ENCODE measurements at regions not wholly inside any gene's neighbourhood (a gene's known extent, or its start where the extent isn't known, plus 50 kb on each side); places are given as distances from the start of the nearest gene placed in this dataset.

DNA sequence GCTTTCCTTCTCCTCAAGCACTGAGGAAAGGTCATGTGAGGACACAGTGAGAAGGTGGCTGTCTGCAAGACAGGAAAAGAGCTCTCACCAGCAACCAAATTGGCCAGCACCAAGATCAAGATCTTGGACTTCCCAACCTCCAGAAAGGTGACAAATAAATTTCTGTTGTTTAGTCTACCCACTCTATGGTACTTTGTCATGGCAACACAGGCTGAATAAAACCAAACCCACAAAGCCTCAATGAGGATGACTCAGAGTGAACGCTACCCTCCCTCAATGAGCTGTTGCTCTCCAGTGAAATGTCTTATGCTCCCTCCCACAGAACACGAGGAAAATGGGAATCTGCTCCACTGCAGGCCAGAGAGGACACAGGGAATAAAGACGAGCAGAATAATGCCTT is 244.1 kb downstream of the RAB28 start:
- TF ChIP-seq, protein P1, sequence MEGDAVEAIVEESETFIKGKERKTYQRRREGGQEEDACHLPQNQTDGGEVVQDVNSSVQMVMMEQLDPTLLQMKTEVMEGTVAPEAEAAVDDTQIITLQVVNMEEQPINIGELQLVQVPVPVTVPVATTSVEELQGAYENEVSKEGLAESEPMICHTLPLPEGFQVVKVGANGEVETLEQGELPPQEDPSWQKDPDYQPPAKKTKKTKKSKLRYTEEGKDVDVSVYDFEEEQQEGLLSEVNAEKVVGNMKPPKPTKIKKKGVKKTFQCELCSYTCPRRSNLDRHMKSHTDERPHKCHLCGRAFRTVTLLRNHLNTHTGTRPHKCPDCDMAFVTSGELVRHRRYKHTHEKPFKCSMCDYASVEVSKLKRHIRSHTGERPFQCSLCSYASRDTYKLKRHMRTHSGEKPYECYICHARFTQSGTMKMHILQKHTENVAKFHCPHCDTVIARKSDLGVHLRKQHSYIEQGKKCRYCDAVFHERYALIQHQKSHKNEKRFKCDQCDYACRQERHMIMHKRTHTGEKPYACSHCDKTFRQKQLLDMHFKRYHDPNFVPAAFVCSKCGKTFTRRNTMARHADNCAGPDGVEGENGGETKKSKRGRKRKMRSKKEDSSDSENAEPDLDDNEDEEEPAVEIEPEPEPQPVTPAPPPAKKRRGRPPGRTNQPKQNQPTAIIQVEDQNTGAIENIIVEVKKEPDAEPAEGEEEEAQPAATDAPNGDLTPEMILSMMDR (IDR thresholded peaks at IDR 0.05; ENCODE audit: low read depth, low read length), result no peak
- no peak for DNase-seq (ENCODE audit: extremely low read depth, low read depth)

DNA sequence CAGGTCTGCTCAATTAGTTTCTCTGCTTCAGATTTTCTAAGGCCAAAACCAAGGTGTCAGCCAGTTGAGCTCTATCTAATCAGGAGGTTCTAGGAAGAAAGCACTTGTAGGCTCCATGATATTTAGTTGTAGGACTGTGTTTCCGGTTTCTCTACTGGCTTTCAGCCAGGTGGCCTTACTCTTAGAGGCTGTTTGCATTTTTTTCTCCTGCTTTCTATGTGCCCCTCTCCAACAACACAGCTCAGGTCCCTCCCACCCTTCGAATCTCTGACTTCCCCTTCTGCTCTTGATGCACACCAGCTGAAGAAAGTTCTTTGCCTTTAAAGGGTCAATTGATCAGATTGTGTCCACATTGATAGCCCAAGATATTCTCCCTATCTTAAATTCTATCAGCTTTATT is 245.2 kb downstream of the RAB28 start:
- no peak for DNase-seq (ENCODE audit: extremely low read depth, low read depth)
- TF ChIP-seq, protein P1 (IDR thresholded peaks at IDR 0.05; ENCODE audit: low read depth, low read length), result no peak

DNA sequence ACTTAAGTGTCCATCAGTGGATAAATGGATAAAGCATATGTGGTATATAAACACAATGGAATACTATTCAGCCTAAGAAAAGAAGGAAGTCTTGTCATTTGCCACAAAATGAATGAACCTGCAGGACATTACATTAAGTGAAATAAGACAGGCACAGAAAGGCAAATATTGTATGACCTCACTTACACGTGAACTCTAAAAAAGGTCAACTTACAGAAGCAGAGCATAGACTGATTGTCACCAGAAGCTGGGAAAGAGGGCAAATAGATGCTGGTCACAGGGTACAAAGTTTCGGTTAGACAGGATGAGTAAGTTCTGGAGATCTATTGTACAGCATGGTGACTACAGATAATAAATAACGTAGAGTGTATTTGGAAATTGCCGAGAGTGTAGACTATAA is 247.7 kb downstream of the RAB28 start:
- DNase-seq (ENCODE audit: extremely low read depth, low read depth), result no peak
- TF ChIP-seq, protein P1 (IDR thresholded peaks at IDR 0.05; ENCODE audit: low read depth, low read length), result no peak

DNA sequence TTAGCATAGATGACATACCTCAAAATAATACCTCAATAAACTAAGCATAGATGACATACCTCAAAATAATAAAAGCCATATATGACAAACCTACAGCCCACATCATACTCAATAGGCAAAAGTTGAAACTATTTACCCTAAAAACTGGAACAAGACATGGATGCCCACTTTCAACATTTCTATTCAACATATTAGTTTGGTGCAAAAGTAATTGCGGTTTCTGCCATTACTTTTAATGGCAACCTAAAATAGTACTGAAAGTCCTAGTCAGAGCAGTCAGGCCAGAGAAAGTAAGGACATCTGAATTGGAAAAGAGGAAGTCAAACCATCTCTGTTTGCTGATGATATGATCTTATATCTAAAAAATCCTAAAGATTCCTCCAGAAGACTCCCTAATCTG is 250.4 kb downstream of the RAB28 start:
- DNase-seq (ENCODE audit: extremely low read depth, low read depth), result no peak
- TF ChIP-seq, protein P1 (IDR thresholded peaks at IDR 0.05; ENCODE audit: low read depth, low read length), result no peak

DNA sequence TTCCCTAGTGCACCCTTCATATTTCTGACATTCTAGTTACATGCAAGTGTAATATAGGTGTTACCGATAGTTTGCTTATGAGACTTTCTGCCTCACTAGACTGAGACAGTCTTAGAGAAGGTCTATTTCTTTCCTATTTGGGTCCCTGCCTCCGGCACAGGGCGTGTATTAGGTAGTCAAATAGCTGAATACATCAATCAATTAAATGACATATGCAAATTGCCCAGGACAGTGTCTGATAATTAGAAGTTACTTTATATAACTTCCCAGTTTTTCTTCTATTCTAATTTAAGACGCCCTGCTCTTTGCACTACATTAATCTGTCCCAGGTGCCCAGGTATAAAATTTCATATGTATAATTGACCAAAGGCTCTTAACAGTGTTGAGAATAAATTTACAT is 264.2 kb downstream of the RAB28 start:
- TF ChIP-seq, protein P1 (IDR thresholded peaks at IDR 0.05; ENCODE audit: low read depth, low read length), result no peak
- no peak for DNase-seq (ENCODE audit: extremely low read depth, low read depth)

DNA sequence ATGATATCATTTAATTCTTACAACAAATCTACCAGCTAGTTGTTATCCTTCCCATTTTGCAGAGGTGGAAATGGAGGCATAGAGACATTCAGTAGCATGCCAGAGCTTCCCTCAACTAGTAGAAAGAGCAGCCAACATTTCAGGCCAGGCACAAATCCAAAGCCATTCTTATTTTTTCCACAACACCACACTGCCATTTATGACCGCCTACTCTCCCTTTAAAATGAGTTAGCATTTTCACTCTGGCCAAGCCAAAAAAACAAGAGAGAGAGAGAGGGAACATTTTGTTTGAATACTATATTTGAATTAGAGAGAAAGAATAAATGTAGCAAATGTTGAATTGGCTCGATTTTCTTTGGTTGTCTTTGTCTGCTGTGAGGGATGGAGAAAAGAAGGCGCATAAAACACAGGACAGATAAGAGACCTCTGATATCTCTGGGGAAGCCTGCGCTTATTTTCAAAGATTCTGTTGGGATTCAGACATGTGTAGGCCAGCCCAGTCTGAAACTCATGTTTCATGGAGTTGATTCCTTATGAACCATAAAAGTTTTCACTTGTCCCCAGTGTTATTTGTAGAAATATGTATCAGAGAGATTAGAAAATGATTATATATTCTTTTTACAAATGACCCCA is 265.7 kb downstream of the RAB28 start:
- TF ChIP-seq, protein P1 (IDR thresholded peaks at IDR 0.05; ENCODE audit: low read depth, low read length), result no peak
- DNase-seq (ENCODE audit: extremely low read depth, low read depth), result no peak

DNA sequence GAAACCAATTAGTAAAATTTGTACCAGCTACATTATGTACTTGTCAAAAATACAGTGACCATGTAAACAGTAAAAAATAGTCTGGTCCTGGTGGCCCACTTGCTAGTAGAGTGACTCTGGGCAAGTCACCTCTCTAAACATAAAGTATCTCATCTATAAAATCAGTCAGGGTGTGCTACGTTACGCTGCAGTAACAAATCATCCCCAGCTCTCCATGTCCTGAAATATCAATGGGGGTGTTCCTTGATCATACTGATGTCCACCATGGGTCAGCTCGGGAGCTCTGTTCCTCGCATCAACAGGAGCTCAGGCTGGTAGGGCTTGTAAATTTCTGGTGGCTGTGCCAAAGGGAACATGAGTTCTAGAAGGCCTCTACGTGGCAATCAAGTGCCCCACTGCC is 268.6 kb downstream of the RAB28 start:
- TF ChIP-seq, protein P1 (IDR thresholded peaks at IDR 0.05; ENCODE audit: low read depth, low read length), result no peak
- no peak for DNase-seq (ENCODE audit: extremely low read depth, low read depth)
